Tibial artery (tissue), 4 donors: ENCODE measurements at regions not wholly inside any gene's neighbourhood (a gene's known extent, or its start where the extent isn't known, plus 50 kb on each side); places are given as distances from the start of the nearest gene placed in this dataset.

Experiments
- DNase-seq, 2 donors: peaks; one replicate each; pipeline ENCODE4 v3.0.0-alpha.2; 2019
- H3K27ac ChIP-seq, 2 donors: fragments of 200-600 bp; sonication (generic) in 1 of 2; 1 replicate in 1 of 2; 2 replicates in 1 of 2; pipeline ENCODE4 v1.5.1; 2018 to 2019; ENCODE audit warnings: mild to moderate bottlenecking in 1 of 2
- H3K27me3 ChIP-seq, 2 donors: fragments of 200-600 bp; sonication (generic) in 1 of 2; one replicate each; pipeline versions ENCODE4 v1.5.1 to v1.6.0; 2016 to 2019
- H3K36me3 ChIP-seq, 3 donors: fragments of 200-600 bp; sonication (generic) in 2 of 3; one replicate each; pipeline ENCODE4 v1.5.1; 2016 to 2019; ENCODE audit warnings: mild to moderate bottlenecking in 2 of 3
- H3K4me1 ChIP-seq, 4 donors: fragments of 200-600 bp; sonication (generic) in 2 of 4; 1 replicate in 3 of 4; 2 replicates in 1 of 4; pipeline ENCODE4 v1.5.1; 2016 to 2019
- H3K4me3 ChIP-seq, 2 donors: fragments of 200-600 bp; sonication (generic) in 1 of 2; 1 replicate in 1 of 2; 2 replicates in 1 of 2; pipeline ENCODE4 v1.5.1; 2018 to 2019; ENCODE audit warnings: mild to moderate bottlenecking in 2 of 2
- H3K9me3 ChIP-seq, 3 donors: fragments of 200-600 bp; sonication (generic) in 1 of 3; one replicate each; pipeline ENCODE4 v1.5.1; 2016 to 2019
- CTCF ChIP-seq, 2 experiments: fragments of 200-600 bp in 1 of 2; fragments of 450-650 bp in 1 of 2; IDR thresholded peaks; one replicate each; pipeline ENCODE4 v1.5.1; 2017 to 2019; ENCODE audit warnings: antibody characterized with exemption in 2 of 2, mild to moderate bottlenecking in 1 of 2, moderate library complexity in 1 of 2
- intact Hi-C: fragments of 100-400 bp; cut with DNase I; formaldehyde crosslinking; loops from one replicate; pipeline ENCODE4 v1.15.0; 2023; ENCODE audit warnings: low total_unique reads

DNA sequence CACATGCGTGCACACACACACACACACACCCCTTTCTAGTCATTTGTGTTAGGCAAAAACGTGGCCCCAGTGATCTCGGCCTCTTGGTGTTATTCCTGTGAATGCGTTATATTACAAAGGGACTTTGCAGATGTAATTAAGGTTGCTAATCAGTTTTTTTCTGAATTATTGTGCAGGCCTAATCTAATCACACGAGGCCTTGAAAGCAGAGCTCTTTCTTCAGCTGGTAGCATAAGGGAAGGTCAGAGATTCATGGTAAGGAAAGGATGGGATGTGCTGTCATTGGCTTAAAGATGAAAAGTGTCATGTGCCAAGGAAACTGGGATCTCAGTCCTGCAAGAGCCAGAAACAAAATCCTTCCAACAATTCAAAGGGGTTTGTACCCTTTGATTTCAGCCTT, 113.4 kb upstream of the ELAC2 start:
- no peaks in the 10 kb centered on the region for H3K9me3 ChIP-seq
- no peak for TF ChIP-seq CTCF (IDR thresholded peaks at IDR 0.05)
- H3K27me3 ChIP-seq: no peaks in the 10 kb centered on the region
- intact Hi-C loops: no loop called here
- no peak overlapping the region for H3K27ac ChIP-seq
- no peak for DNase-seq
- no peaks in the 10 kb centered on the region for H3K4me1 ChIP-seq
- no peak overlapping the region for H3K4me3 ChIP-seq
- no peaks in the 10 kb centered on the region for H3K36me3 ChIP-seq

- Histone ChIP-seq H3K4me3 (no peak overlapping the region), H3K27ac (no peak overlapping the region), H3K4me1 (no peaks in the 10 kb centered on the region), H3K36me3 (no peaks in the 10 kb centered on the region), H3K9me3 (no peaks in the 10 kb centered on the region), H3K27me3 (no peaks in the 10 kb centered on the region)
- no peak for TF ChIP-seq CTCF (IDR thresholded peaks at IDR 0.05)
- DNase-seq: no peak
- intact Hi-C loops: no loop called here
Measured at GRCh38 chr17:13129356-13129755, 111.5 kb upstream of the ELAC2 start.

- H3K4me3 ChIP-seq: no peak overlapping the region
- no peaks in the 10 kb centered on the region for H3K27me3 ChIP-seq
- DNase-seq: no peak
- no peaks in the 10 kb centered on the region for H3K36me3 ChIP-seq
- no peaks in the 10 kb centered on the region for H3K9me3 ChIP-seq
- H3K4me1 ChIP-seq: no peaks in the 10 kb centered on the region
- intact Hi-C loops: no loop called here
- H3K27ac ChIP-seq: no peak overlapping the region
- TF ChIP-seq CTCF (IDR thresholded peaks at IDR 0.05): no peak
Measured at GRCh38 chr17:13128676-13129075, 110.8 kb upstream of the ELAC2 start.

DNA sequence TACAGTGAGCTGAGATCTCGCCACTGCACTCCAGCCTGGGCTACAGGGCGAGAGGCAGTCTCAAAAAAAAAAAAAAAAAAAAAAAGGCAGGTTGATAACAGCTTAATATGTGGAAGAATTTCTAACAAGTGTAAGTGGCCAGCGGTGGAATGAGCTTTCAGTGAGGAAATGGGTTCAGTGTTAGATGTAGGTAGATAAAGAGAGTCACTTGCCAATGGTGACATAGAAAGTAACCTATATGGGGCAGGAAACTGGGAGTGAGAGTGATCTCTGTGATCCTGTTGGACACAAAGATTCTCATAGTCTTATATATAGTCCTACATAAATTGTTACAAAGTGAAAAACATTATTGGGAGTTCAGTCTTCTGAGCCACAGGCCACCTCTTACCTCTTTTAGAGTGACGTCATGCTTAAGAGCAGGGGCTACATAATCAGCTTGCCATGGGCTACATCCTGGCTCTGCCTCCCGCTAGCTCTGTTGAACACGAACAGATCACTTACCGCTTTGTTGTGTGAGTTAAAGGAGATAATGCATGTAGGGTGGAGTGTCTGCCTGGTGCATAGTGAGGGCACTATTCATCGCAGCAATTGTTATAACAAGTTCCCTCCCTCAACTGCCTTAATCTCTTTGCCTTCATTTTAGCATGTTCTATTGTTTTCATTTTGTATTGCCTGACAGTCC, 110.2 kb upstream of the ELAC2 start:
- no peak overlapping the region for H3K27ac ChIP-seq
- H3K27me3 ChIP-seq: no peaks in the 10 kb centered on the region
- DNase-seq: no peak
- H3K4me1 ChIP-seq: no peaks in the 10 kb centered on the region
- intact Hi-C loops: no loop called here
- no peaks in the 10 kb centered on the region for H3K36me3 ChIP-seq
- no peak for TF ChIP-seq CTCF (IDR thresholded peaks at IDR 0.05)
- no peak overlapping the region for H3K4me3 ChIP-seq
- no peaks in the 10 kb centered on the region for H3K9me3 ChIP-seq

DNA sequence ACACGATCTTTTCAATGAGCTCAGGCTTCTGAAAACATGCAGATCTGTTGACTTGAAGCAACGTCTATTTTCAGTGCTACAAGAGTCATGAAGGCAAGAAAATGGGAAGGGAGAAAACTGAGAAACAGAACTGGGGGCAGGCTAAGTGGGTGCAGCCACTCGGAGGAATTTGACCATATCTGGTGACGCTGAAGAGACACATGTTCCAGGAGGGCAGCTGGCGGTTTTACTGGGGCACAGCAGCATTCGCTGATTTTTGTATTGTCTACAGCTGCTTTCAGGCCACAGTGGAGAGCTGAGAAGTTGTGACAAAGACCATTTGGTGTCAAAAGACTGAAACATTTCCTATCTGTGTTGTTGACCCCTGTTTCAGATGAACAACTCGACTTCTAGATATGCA, 103.0 kb upstream of the ELAC2 start:
- Histone ChIP-seq H3K4me3 (no peak overlapping the region), H3K27ac (no peak overlapping the region), H3K9me3 (no peaks in the 10 kb centered on the region), H3K27me3 (no peaks in the 10 kb centered on the region), H3K36me3 (no peaks in the 10 kb centered on the region), H3K4me1 (no peaks in the 10 kb centered on the region)
- intact Hi-C loops: no loop called here
- DNase-seq: no peak
- TF ChIP-seq CTCF (IDR thresholded peaks at IDR 0.05): no peak

- Histone ChIP-seq H3K4me3 (no peak overlapping the region), H3K27ac (no peak overlapping the region), H3K9me3 (no peaks in the 10 kb centered on the region), H3K27me3 (peaks cover 0 to 11% of the 10 kb centered on the region in 2 donors), H3K4me1 (no peaks in the 10 kb centered on the region), H3K36me3 (no peaks in the 10 kb centered on the region)
- intact Hi-C loops: no loop called here
- no peak for DNase-seq
- TF ChIP-seq CTCF (IDR thresholded peaks at IDR 0.05): no peak
Measured at GRCh38 chr17:13118311-13118710, 100.5 kb upstream of the ELAC2 start.
